ENCODE measurements at regions not wholly inside any gene's neighbourhood (a gene's known extent, or its start where the extent isn't known, plus 50 kb on each side); places are given as distances from the start of the nearest gene placed in this dataset.

- TF ChIP-seq CTCF (conservative IDR thresholded peaks at IDR 0.05; ENCODE audit: low read depth, low read length): no peak
- TF ChIP-seq RFX5 (IDR thresholded peaks at IDR 0.05; ENCODE audit: low read depth, low read length): no peak
- TF ChIP-seq RCOR1 (IDR thresholded peaks at IDR 0.05; ENCODE audit: insufficient replicate concordance, low read length): no peak
- TF ChIP-seq SMC3 (IDR thresholded peaks at IDR 0.05; ENCODE audit: low read depth, low read length): no peak
- no peak for TF ChIP-seq MXI1 (IDR thresholded peaks at IDR 0.05; ENCODE audit: borderline replicate concordance, low read depth, low read length)
- TF ChIP-seq ELK1 (IDR thresholded peaks at IDR 0.05; ENCODE audit: borderline replicate concordance, low read depth, low read length): no peak
- TF ChIP-seq POLR2A (IDR thresholded peaks at IDR 0.05; ENCODE audit: low read depth, low read length): no peak
- no peak for TF ChIP-seq MAFK (IDR thresholded peaks at IDR 0.05; ENCODE audit: low read depth, low read length)
- TF ChIP-seq BHLHE40 (IDR thresholded peaks at IDR 0.05; ENCODE audit: low read depth, low read length): no peak
- no peak for TF ChIP-seq MAZ (IDR thresholded peaks at IDR 0.05; ENCODE audit: borderline replicate concordance, low read depth, low read length)
- TF ChIP-seq, protein P1, sequence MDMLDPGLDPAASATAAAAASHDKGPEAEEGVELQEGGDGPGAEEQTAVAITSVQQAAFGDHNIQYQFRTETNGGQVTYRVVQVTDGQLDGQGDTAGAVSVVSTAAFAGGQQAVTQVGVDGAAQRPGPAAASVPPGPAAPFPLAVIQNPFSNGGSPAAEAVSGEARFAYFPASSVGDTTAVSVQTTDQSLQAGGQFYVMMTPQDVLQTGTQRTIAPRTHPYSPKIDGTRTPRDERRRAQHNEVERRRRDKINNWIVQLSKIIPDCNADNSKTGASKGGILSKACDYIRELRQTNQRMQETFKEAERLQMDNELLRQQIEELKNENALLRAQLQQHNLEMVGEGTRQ (IDR thresholded peaks at IDR 0.05; ENCODE audit: low read depth, low read length): no peak
Measured at GRCh38 chr5:97400537-97400936, 217.5 kb upstream of the RIOK2 start.
